ENCODE measurements at regions not wholly inside any gene's neighbourhood (a gene's known extent, or its start where the extent isn't known, plus 50 kb on each side); places are given as distances from the start of the nearest gene placed in this dataset.

DNA sequence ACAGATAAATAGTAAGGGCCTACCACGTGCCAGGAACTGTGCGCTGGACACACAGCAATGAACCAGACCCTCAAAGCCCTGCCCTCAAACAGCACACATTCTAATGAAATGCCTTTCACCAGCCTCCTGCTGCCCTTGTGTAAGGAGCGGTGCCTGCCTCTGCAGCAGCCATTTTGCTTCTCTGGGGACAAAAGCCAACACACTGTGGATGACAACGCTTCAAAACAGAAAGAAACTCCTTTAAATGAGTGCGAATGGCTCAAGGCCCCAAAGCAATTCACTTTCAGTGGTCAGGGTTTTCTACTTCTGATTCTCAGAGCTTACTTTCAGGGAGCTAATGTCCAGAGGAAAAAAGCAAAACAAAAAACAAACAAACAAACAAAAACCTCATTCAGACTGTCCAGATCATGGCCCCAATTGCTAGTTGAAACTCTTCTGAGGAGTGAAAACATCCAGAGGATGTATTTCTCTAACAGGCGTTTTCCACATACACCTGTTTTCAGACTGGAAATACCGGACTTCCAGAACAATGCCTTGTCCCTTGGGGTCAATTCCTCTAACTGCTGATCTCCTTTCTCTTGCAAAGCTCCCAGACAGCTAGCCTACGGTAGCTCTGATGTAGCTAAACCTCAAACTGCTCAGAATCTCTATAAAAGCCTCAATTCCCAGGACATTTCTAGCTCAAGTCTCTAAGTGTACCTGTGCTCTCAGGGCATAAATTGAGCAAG, 323.3 kb upstream of the ZNF521 start:
- ChIA-PET POLR2A (no interaction called here), CTCF (no interaction called here)
- Histone ChIP-seq H3K4me2 (no peak overlapping the region), H3K4me1 (no peaks in the 10 kb centered on the region), H3K27ac (no peak overlapping the region), H3K9me3 (no peaks in the 10 kb centered on the region), H3K4me3 (no peak overlapping the region)
- TF ChIP-seq ZFP36 (IDR thresholded peaks at IDR 0.05; ENCODE audit: borderline replicate concordance, partially characterized antibody) (no peak), RAD21 (conservative IDR thresholded peaks at IDR 0.05 in 1 of 2, IDR thresholded peaks at IDR 0.05 in 1 of 2) (no peak), HOXB5 (CRISPR knock-in tag; IDR thresholded peaks at IDR 0.05) (no peak), MYC (IDR thresholded peaks at IDR 0.05; ENCODE audit: borderline replicate concordance, low read length) (no peak), HDAC2 (IDR thresholded peaks at IDR 0.05) (no peak), RARB (CRISPR knock-in tag; IDR thresholded peaks at IDR 0.05) (no peak), CBX8 (IDR thresholded peaks at IDR 0.05) (no peak)
- TF ChIP-seq, protein P1, sequence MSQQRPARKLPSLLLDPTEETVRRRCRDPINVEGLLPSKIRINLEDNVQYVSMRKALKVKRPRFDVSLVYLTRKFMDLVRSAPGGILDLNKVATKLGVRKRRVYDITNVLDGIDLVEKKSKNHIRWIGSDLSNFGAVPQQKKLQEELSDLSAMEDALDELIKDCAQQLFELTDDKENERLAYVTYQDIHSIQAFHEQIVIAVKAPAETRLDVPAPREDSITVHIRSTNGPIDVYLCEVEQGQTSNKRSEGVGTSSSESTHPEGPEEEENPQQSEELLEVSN (IDR thresholded peaks at IDR 0.05; ENCODE audit: borderline replicate concordance, low read depth), result no peak
- TF ChIP-seq, protein P2, sequence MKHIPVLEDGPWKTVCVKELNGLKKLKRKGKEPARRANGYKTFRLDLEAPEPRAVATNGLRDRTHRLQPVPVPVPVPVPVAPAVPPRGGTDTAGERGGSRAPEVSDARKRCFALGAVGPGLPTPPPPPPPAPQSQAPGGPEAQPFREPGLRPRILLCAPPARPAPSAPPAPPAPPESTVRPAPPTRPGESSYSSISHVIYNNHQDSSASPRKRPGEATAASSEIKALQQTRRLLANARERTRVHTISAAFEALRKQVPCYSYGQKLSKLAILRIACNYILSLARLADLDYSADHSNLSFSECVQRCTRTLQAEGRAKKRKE (CRISPR knock-in tag; IDR thresholded peaks at IDR 0.05; ENCODE audit: low read depth), result no peak
- TF ChIP-seq, protein P3, sequence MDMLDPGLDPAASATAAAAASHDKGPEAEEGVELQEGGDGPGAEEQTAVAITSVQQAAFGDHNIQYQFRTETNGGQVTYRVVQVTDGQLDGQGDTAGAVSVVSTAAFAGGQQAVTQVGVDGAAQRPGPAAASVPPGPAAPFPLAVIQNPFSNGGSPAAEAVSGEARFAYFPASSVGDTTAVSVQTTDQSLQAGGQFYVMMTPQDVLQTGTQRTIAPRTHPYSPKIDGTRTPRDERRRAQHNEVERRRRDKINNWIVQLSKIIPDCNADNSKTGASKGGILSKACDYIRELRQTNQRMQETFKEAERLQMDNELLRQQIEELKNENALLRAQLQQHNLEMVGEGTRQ (IDR thresholded peaks at IDR 0.05), result no peak
- 17% methylated on average over 8 of the region's 8 CpGs for WGBS (ENCODE audit: missing lambda C conversion rate)
- FAIRE-seq (no peak), DNase-seq (ENCODE audit: low read depth in 1 of 2, low spot score in 1 of 2) (no peak), ATAC-seq (no peak)

DNA sequence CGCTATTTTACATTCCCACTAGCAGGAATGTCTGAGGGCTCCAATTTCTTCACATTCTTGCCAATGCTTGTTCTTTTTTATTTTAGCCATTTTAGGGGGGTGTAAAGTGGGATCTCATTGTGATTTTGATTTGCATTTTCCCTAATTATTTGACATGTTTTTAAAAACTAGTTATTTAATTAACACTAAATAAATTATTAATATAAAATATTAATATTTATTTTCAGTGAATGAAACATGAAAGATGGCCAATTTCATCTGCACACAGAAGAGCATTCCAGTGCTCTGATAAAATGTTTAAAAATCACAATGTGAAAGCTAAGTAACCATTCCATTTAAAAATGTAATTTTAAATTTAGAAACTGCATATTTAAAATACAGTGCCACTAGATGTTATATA, 322.2 kb upstream of the ZNF521 start:
- no peak for ATAC-seq

DNA sequence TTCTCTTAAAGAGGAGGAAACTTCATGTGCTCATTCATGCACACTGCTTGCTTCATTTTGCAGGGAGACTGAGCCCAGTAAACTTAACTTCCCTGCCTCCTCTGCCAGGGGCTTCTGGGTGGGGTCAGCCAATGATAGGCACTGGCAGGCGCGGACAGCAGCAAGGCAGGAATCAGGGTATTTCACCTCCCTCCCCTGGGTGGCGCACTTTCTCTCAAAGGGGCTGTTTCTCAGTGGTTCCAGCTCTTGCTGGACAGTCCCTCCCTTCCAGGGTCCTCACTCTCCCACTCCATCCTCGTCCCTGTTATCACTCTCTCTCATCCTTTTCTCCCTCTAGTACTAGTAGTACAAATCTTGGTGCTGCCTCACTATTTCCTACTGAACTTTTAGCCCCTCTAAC, 320.5 kb upstream of the ZNF521 start:
- POLR2A ChIA-PET, result no interaction called here
- Histone ChIP-seq H3K27ac (no peak overlapping the region), H3K9me3 (no peaks in the 10 kb centered on the region), H3K4me2 (no peak overlapping the region), H3K4me1 (no peaks in the 10 kb centered on the region), H3K4me3 (no peak overlapping the region)
- TF ChIP-seq CBX8 (IDR thresholded peaks at IDR 0.05) (no peak), CBX2 (IDR thresholded peaks at IDR 0.05; ENCODE audit: borderline replicate concordance, low read depth) (no peak), KDM1A (IDR thresholded peaks at IDR 0.05; ENCODE audit: low read depth) (no peak), MYC (IDR thresholded peaks at IDR 0.05; ENCODE audit: borderline replicate concordance, low read length) (no peak), RNF2 (IDR thresholded peaks at IDR 0.05; ENCODE audit: borderline replicate concordance, low read depth) (no peak), CHD2 (IDR thresholded peaks at IDR 0.05; ENCODE audit: low read length, partially characterized antibody) (no peak), CHD4 (IDR thresholded peaks at IDR 0.05; ENCODE audit: borderline replicate concordance) (no peak), HEYL (CRISPR knock-in tag; IDR thresholded peaks at IDR 0.05) (no peak), TP53 (CRISPR knock-in tag; IDR thresholded peaks at IDR 0.05) (no peak), EHF (CRISPR knock-in tag; IDR thresholded peaks at IDR 0.05) (no peak), HOXB13 (CRISPR knock-in tag; IDR thresholded peaks at IDR 0.05; ENCODE audit: low read depth) (no peak), CEBPB (IDR thresholded peaks at IDR 0.05) (no peak)
- TF ChIP-seq, protein P4, sequence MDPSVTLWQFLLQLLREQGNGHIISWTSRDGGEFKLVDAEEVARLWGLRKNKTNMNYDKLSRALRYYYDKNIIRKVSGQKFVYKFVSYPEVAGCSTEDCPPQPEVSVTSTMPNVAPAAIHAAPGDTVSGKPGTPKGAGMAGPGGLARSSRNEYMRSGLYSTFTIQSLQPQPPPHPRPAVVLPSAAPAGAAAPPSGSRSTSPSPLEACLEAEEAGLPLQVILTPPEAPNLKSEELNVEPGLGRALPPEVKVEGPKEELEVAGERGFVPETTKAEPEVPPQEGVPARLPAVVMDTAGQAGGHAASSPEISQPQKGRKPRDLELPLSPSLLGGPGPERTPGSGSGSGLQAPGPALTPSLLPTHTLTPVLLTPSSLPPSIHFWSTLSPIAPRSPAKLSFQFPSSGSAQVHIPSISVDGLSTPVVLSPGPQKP (IDR thresholded peaks at IDR 0.05; ENCODE audit: low read depth, low read length), result no peak
- TF ChIP-seq, protein P1 (IDR thresholded peaks at IDR 0.05; ENCODE audit: borderline replicate concordance, low read depth), result no peak
- TF ChIP-seq, protein P2 (CRISPR knock-in tag; IDR thresholded peaks at IDR 0.05; ENCODE audit: low read depth), result no peak
- WGBS (ENCODE audit: missing lambda C conversion rate), result 0% methylated on average over 2 of the region's 4 CpGs
- CTCF ChIA-PET, result no interaction called here
- FAIRE-seq (no peak), DNase-seq (ENCODE audit: low read depth in 1 of 2, low spot score in 1 of 2) (no peak), ATAC-seq (no peak)

More for the DNA sequence above, 322.2 kb upstream of the ZNF521 start:
- no peaks in the 10 kb centered on the region for H3K9me3 ChIP-seq
- WGBS (ENCODE audit: missing lambda C conversion rate), result 39% methylated on average over 1 of the region's 1 CpG
- ChIA-PET CTCF (no interaction called here), POLR2A (no interaction called here)
- no peak overlapping the region for H3K27ac ChIP-seq
- FAIRE-seq (no peak), DNase-seq (ENCODE audit: low read depth in 1 of 2, low spot score in 1 of 2) (no peak)
- H3K4me2 ChIP-seq, result no peak overlapping the region
- no peak for TF ChIP-seq RCOR1 (IDR thresholded peaks at IDR 0.05; ENCODE audit: low read depth, low read length)
- TF ChIP-seq CBX8 (IDR thresholded peaks at IDR 0.05), result no peak
- TF ChIP-seq MAFK (IDR thresholded peaks at IDR 0.05; ENCODE audit: partially characterized antibody), result no peak
- no peak for TF ChIP-seq FOSB (CRISPR knock-in tag; IDR thresholded peaks at IDR 0.05)
- TF ChIP-seq EHF (CRISPR knock-in tag; IDR thresholded peaks at IDR 0.05), result no peak
- TF ChIP-seq MYC (IDR thresholded peaks at IDR 0.05; ENCODE audit: borderline replicate concordance, low read length), result no peak
- TF ChIP-seq EP300 (IDR thresholded peaks at IDR 0.05), result no peak
- TF ChIP-seq NFE2L2 (conservative IDR thresholded peaks at IDR 0.05; ENCODE audit: low read length), result no peak
- no peaks in the 10 kb centered on the region for H3K4me1 ChIP-seq
- H3K4me3 ChIP-seq, result no peak overlapping the region

Data from A549 (cell line).